Activated CD8-positive, alpha-beta T cell treated with anti-CD3 and anti-CD28 coated beads, Interleukin-2, amount 10 ng/mL, durations not matched to agents 7 days and 5 days (primary cell): ENCODE measurements at regions not wholly inside any gene's neighbourhood (a gene's known extent, or its start where the extent isn't known, plus 50 kb on each side); places are given as distances from the start of the nearest gene placed in this dataset.

Experiments used
- ATAC-seq: fragments of 150-1000 bp; cut with Tn5 transposase; one replicate; pipeline ENCODE4 v1.10.0; 2021; ENCODE audit warnings: moderate library complexity
- CTCF ChIA-PET: fragments of 350-600 bp; sonication (Branson Sonifier 250); formaldehyde crosslinking; loops from one replicate; lab custom pipeline; 2021; ENCODE audit warnings: antibody characterized with exemption; lab: Charles Lee
- POLR2A ChIA-PET: fragments of 350-600 bp; sonication (Branson Sonifier 250); formaldehyde crosslinking; loops from one replicate; lab custom pipeline; 2021; ENCODE audit warnings: antibody characterized with exemption; lab: Charles Lee
- DNase-seq: peaks from one replicate; pipeline ENCODE4 v3.0.0-alpha.2; 2020
- H3K27ac Mint-ChIP-seq: one replicate; pipeline ENCODE4 v1.8.0; 2021; ENCODE audit warnings: mild to moderate bottlenecking, mixed read lengths
- H3K27me3 Mint-ChIP-seq: one replicate; pipeline ENCODE4 v1.8.0; 2021; ENCODE audit warnings: low read depth, mixed read lengths
- H3K36me3 Mint-ChIP-seq: one replicate; pipeline ENCODE4 v1.8.0; 2021; ENCODE audit warnings: low read depth, mixed read lengths
- H3K4me1 Mint-ChIP-seq: one replicate; pipeline ENCODE4 v1.8.0; 2021; ENCODE audit warnings: low read depth, mixed read lengths
- H3K4me3 Mint-ChIP-seq: one replicate; pipeline ENCODE4 v1.8.0; 2021; ENCODE audit warnings: mild to moderate bottlenecking, mixed read lengths
- H3K9me3 Mint-ChIP-seq: one replicate; pipeline ENCODE4 v1.8.0; 2022; ENCODE audit warnings: mixed read lengths; ENCODE audit not compliant: insufficient read depth

DNA sequence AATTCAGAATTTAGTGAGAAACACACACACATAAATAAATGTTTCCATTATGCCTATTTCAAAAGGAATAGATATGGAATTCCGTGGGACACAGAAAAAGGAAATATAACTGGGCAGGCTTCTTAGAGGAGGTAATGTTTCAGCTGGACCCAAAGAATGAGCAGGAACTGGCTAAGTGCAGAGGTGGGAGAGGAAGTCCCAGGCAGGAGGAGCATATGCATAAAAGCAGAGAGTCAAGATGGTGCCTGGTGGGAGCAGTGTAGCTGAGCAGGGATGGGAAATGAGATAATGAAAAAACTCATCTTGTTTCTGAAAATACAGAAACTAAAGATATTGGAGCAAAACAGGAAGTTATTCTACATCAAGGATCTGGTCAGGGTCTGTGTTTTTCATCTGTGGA lies 115.2 kb upstream of the MAGI3 start:
- Mint-ChIP-seq H3K9me3 (no peaks in the 10 kb centered on the region), H3K4me1 (no peaks in the 10 kb centered on the region), H3K36me3 (no peaks in the 10 kb centered on the region), H3K27ac (no peak overlapping the region), H3K4me3 (no peak overlapping the region), H3K27me3 (peaks cover 23% of the 10 kb centered on the region)
- CTCF ChIA-PET: no interaction called here
- DNase-seq: no peak
- POLR2A ChIA-PET: no interaction called here
- no peak for ATAC-seq

DNA sequence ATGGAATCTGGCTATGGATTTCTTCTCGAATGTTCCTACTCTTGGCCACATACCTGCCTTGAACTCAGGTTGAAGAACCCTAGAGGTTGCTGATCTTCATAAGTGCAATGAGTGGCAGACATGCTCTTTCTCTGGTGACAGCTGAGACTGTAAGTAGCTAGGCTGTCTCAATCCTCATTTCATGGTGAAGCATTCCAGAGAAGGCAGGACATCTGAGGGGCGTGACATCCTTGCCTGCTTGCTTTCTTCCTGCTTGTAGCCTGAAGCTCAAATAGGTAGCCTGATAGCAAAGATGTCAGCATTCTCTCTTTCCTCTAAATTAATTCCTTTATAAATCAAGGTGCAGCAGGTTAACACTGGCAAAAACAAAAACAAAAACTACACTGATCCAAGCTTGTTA lies 114.6 kb upstream of the MAGI3 start:
- ChIA-PET CTCF (interaction anchor here (1.1 kb wide), 1 partner anchor 135 kb away, joined by 3 read pairs; no protein-coding TSS in a partner anchor), POLR2A (no interaction called here)
- H3K27ac Mint-ChIP-seq: no peak overlapping the region
- ATAC-seq: no peak
- no peaks in the 10 kb centered on the region for H3K4me1 Mint-ChIP-seq
- peaks cover 26% of the 10 kb centered on the region for H3K27me3 Mint-ChIP-seq
- H3K9me3 Mint-ChIP-seq: no peaks in the 10 kb centered on the region
- no peak overlapping the region for H3K4me3 Mint-ChIP-seq
- DNase-seq: no peak
- no peaks in the 10 kb centered on the region for H3K36me3 Mint-ChIP-seq

DNA sequence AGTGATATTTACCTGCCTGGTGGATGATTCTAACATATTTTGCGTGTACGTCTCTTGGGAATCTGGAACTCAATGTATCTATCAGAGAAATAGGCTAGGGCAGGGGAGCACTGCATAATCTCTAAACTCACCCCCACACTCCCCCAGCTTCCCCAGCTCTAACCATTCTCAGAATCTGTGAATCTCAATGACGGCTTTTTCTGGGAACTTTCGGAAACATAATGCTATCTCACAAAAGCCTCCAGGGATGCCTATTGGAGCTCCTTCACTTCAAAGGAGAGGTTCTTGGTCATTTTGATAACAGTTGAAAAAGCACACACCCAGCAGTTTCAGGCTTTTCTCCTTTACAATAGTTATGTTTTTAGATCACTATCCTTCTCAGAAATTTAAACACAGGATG lies 113.8 kb upstream of the MAGI3 start:
- Mint-ChIP-seq H3K27ac (no peak overlapping the region), H3K27me3 (peaks cover 30% of the 10 kb centered on the region), H3K4me1 (no peaks in the 10 kb centered on the region), H3K9me3 (no peaks in the 10 kb centered on the region), H3K4me3 (no peak overlapping the region), H3K36me3 (no peaks in the 10 kb centered on the region)
- no peak for DNase-seq
- no peak for ATAC-seq
- POLR2A ChIA-PET: no interaction called here
- CTCF ChIA-PET: interaction anchor here (1.1 kb wide), 1 partner anchor 135 kb away, joined by 3 read pairs; no protein-coding TSS in a partner anchor

DNA sequence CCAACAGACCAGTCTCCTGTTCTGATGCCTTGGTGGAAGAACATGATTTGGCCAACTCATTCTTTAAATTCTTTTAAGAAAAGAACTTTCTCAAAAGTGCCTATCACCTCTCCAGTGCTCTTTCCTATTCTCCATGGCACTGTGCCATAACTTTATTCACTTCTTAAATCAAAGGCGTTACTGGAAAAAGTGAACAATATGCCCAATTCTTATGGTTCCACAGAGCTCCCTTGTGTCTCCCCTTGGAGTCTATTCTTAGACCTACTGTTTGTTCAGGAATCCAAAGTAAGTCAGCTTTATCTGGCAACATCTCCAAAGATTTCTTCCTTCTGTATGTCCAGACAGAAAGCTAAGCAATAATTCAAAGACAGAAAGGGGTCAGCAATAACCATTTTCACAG lies 111.9 kb upstream of the MAGI3 start:
- POLR2A ChIA-PET: no interaction called here
- DNase-seq (no peak), ATAC-seq (no peak)
- Mint-ChIP-seq H3K27me3 (peaks cover 21% of the 10 kb centered on the region), H3K9me3 (no peaks in the 10 kb centered on the region), H3K36me3 (no peaks in the 10 kb centered on the region), H3K4me1 (no peaks in the 10 kb centered on the region), H3K27ac (no peak overlapping the region), H3K4me3 (no peak overlapping the region)
- CTCF ChIA-PET: no interaction called here

DNA sequence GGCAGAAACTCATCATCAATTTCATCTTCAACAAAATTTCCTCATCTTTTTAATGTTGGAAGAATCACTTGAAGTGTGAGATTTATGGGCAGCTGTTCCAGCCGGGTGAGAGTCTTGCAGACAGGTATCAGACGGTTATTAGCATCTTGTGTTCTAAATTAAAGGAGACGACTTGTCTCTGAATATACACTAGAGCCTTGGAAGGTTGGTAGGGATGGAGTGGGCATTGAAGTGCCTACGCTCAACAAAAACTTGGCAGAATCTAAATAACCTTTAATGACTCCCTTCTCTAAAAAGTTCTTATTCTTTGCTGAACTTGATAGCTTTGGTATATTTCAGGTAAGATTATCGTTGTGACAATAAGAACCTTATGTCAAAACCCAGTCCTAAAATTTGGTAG lies 111.5 kb upstream of the MAGI3 start:
- ATAC-seq (no peak), DNase-seq (no peak)
- H3K27me3 Mint-ChIP-seq: peaks cover 20% of the 10 kb centered on the region
- no peak overlapping the region for H3K4me3 Mint-ChIP-seq
- H3K27ac Mint-ChIP-seq: no peak overlapping the region
- H3K9me3 Mint-ChIP-seq: no peaks in the 10 kb centered on the region
- H3K36me3 Mint-ChIP-seq: no peaks in the 10 kb centered on the region
- no peaks in the 10 kb centered on the region for H3K4me1 Mint-ChIP-seq
- CTCF ChIA-PET: no interaction called here
- POLR2A ChIA-PET: no interaction called here

DNA sequence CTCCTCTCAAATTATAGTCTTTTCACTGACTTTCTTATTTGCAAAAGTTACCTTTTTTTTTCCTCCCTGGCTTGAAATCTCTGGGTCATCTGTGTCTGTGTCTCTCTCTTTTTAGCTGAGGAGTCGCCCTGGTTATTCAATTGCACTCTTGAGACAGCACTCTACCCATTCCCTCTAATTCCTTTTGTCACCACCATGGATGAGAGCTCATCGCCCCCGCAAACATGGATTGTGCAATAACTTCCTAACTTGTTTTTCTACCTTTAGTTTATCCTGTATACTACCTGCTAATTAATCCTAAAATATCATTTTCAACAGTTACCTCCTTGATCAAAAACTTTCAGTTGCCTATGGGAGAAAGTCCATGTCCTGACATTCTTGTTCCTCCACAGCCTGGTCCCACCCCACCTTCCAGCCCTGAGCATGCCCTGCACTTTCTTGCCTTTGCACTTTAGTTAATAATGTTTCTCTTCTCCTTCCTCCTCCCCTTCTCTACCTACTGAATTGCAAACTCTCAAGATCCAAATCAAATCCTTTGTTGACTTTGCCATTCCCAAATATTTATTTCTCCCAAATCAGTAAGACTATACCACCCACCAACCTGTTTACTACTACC lies 110.4 kb upstream of the MAGI3 start:
- CTCF ChIA-PET: no interaction called here
- peaks cover 20% of the 10 kb centered on the region for H3K27me3 Mint-ChIP-seq

DNA sequence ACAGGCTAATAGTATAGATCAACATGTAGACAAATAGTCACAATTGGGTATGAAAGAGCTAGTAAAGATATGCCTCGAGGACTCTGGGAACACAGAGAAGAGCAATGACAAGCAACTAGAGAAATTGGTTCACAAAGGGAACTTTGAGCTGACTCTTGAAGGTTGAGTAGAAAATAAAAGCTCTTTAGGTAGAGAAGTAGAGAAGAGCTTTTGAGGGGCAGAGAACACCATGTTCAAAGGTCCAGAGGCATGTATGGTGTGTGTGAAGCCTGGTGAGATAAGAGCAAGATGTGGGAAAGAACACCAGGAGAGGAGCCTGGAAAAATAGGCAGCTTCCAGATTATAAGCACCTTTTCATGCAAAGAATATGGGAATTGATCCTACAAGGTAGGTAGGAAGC lies 109.7 kb upstream of the MAGI3 start:
- DNase-seq: no peak
- CTCF ChIA-PET: no interaction called here
- H3K4me3 Mint-ChIP-seq: no peak overlapping the region
- H3K27me3 Mint-ChIP-seq: peaks cover 14% of the 10 kb centered on the region
- no peaks in the 10 kb centered on the region for H3K9me3 Mint-ChIP-seq
- no peak overlapping the region for H3K27ac Mint-ChIP-seq
- H3K36me3 Mint-ChIP-seq: no peaks in the 10 kb centered on the region
- ATAC-seq: no peak
- H3K4me1 Mint-ChIP-seq: no peaks in the 10 kb centered on the region
- POLR2A ChIA-PET: no interaction called here

More for the DNA sequence above, 110.4 kb upstream of the MAGI3 start:
- Mint-ChIP-seq H3K36me3 (no peaks in the 10 kb centered on the region), H3K27ac (no peak overlapping the region), H3K4me1 (no peaks in the 10 kb centered on the region), H3K4me3 (no peak overlapping the region), H3K9me3 (no peaks in the 10 kb centered on the region)
- no peak for DNase-seq
- POLR2A ChIA-PET: no interaction called here
- ATAC-seq: no peak

DNA sequence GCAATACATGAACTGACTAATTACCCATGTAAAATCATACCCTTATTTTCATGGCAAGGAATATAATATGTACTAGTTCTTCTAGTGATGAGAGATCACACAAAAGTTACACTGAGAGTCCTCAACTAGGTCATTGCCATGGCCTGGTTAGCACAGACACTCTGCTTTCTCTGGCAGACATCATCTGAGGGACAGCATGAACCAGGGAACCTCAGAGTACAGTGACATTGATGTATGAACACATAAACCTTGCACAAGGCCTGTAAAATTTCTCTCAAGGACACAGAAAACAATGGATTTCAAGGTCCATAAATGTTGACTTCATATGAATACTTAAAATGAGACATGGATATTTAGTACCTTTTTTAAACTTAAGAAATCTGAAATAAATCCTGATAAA lies 108.8 kb upstream of the MAGI3 start:
- H3K27me3 Mint-ChIP-seq: peaks cover 11% of the 10 kb centered on the region
- no peaks in the 10 kb centered on the region for H3K4me1 Mint-ChIP-seq
- no peak overlapping the region for H3K4me3 Mint-ChIP-seq
- H3K27ac Mint-ChIP-seq: no peak overlapping the region
- ATAC-seq (no peak), DNase-seq (no peak)
- no peaks in the 10 kb centered on the region for H3K36me3 Mint-ChIP-seq
- ChIA-PET POLR2A (no interaction called here), CTCF (no interaction called here)
- no peaks in the 10 kb centered on the region for H3K9me3 Mint-ChIP-seq

DNA sequence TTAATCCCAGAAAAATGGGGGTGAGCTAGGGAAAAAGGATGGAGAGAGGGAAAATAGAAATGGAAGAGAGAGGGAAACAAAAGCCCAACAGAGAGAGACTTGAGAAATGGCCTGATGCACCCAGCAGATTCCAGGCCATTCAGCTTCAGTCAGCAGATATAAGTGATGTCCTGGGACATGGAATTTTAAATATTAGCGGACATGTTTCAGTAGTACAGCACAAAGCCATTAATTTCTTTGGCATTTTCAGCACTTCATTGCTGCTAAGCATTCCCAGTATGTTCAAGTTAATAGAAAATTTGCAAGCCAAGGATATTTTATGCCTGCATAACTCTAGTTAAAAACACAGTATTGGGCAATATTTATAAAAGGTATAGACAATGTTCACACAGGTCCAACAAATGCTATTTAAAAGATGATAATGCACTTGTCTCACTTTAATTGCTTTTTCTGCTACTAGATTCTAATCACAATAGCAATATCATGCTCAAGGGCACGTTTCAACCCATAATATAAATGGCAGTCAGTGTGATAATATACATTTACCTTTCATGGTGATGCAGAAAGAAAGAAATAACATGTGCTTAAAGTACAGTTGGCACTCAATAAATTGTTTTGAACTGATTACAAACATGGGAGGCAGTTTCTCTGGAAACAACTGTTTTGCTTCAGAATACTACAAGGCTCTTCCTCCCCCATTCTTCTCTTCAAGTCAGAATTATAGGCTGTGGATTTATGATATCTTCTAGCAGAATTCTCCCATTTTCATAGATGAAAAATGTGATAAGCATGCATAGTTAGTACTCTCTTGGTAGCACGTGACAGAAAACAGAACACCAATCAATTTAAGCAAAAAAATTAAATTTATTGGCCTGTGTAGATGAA lies 108.1 kb upstream of the MAGI3 start:
- peaks cover 13% of the 10 kb centered on the region for H3K27me3 Mint-ChIP-seq
- ChIA-PET POLR2A (no interaction called here), CTCF (interaction anchor here (0.7 to 1.4 kb wide), 2 partner anchors 53 to 750 kb away, joined by 3 read pairs; no protein-coding TSS in a partner anchor)
- no peak overlapping the region for H3K27ac Mint-ChIP-seq
- no peaks in the 10 kb centered on the region for H3K9me3 Mint-ChIP-seq
- DNase-seq: no peak
- ATAC-seq: no peak
- H3K4me1 Mint-ChIP-seq: no peaks in the 10 kb centered on the region
- H3K4me3 Mint-ChIP-seq: no peak overlapping the region
- no peaks in the 10 kb centered on the region for H3K36me3 Mint-ChIP-seq

DNA sequence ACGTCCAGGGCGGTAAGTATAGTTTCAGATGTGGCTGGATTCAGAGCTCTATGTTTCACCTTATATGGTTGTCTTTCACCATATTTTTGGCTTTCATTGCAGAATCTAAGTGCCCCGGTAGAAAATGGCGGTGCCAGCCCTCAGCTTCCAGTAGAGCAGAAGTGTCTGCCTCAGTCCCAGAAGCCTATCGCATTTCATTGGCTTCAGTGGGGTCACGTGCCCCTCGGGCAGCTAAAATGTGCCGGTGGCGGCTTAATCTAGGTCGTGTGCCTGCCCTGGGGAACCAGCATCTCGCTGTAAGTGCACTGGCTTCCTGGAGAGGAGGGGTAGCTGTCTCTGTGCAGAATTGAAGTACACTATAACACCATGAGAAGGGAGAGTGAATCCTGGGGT lies 107.4 kb upstream of the MAGI3 start:
- no peaks in the 10 kb centered on the region for H3K36me3 Mint-ChIP-seq
- no peaks in the 10 kb centered on the region for H3K4me1 Mint-ChIP-seq
- H3K4me3 Mint-ChIP-seq: no peak overlapping the region
- H3K27ac Mint-ChIP-seq: no peak overlapping the region
- no peak for DNase-seq
- ChIA-PET POLR2A (no interaction called here), CTCF (interaction anchor here (0.7 to 1.4 kb wide), 2 partner anchors 54 to 751 kb away, joined by 3 read pairs; no protein-coding TSS in a partner anchor)
- peaks cover 13% of the 10 kb centered on the region for H3K27me3 Mint-ChIP-seq
- no peaks in the 10 kb centered on the region for H3K9me3 Mint-ChIP-seq
- no peak for ATAC-seq

DNA sequence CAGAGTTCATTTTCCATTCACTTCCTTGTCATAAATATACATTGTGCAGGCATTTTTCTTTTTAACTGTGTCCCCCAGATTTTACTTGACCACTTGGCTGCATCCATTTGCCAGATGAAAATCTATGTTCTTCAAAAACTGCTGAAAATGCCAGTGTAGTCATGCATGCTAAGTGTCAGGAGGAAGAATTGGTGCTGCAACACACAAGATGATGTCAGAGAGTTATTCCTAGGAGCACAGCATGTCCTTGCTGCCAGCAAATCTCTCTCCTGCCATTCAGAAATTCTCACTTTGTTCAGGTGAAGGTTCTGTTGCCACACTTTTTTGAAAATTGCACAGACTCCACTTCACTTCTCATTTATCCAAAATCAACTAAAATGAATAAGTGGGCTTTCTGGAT lies 106.4 kb upstream of the MAGI3 start:
- Mint-ChIP-seq H3K9me3 (no peaks in the 10 kb centered on the region), H3K4me3 (no peak overlapping the region), H3K27me3 (peaks cover 13% of the 10 kb centered on the region), H3K4me1 (no peaks in the 10 kb centered on the region), H3K36me3 (no peaks in the 10 kb centered on the region), H3K27ac (no peak overlapping the region)
- DNase-seq (no peak), ATAC-seq (no peak)
- ChIA-PET CTCF (no interaction called here), POLR2A (no interaction called here)

DNA sequence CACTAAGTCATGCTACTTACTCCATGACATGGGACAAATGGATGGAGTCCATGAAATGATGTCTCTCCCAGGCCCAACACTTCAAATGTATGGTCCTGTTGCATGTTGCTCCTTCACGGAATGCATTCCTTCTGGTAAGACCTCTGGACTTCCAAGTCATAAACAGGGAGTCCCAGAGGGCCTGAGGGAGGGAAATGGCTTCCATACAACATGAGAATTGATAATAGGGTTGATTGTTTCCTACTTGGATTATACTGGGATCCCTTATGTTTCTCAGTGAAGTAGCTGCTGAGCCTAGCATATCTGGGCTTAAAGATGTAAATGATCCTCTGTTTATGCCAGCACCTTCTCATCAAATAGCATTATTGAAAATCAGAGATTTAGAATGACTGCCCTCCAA lies 104.2 kb upstream of the MAGI3 start:
- peaks cover 16% of the 10 kb centered on the region for H3K27me3 Mint-ChIP-seq
- DNase-seq: no peak
- POLR2A ChIA-PET: no interaction called here
- H3K4me1 Mint-ChIP-seq: no peaks in the 10 kb centered on the region
- H3K27ac Mint-ChIP-seq: no peak overlapping the region
- H3K4me3 Mint-ChIP-seq: no peak overlapping the region
- no peaks in the 10 kb centered on the region for H3K9me3 Mint-ChIP-seq
- H3K36me3 Mint-ChIP-seq: no peaks in the 10 kb centered on the region
- no peak for ATAC-seq
- CTCF ChIA-PET: no interaction called here
